Astrocyte of the cerebellum (primary cell): ENCODE measurements at regions not wholly inside any gene's neighbourhood (a gene's known extent, or its start where the extent isn't known, plus 50 kb on each side); places are given as distances from the start of the nearest gene placed in this dataset.

Source experiments
- DNase-seq: peaks from one replicate; pipeline ENCODE4 v3.0.0-alpha.2; 2011; ENCODE audit warnings: low read depth
- H3K4me3 ChIP-seq: 2 replicates; pipeline ENCODE4 v1.5.1; 2011; ENCODE audit warnings: mild to moderate bottlenecking, low read depth, low read length, moderate library complexity
- in situ Hi-C: cut with HindIII; loops from 2 replicates; pipeline ENCODE4 v1.10.0; 2017; ENCODE audit warnings: low sequenced_read_pairs
- TF ChIP-seq, protein P1 (sequence below): IDR thresholded peaks from 2 replicates; pipeline ENCODE4 v1.5.1; 2012; ENCODE audit warnings: low read length, low read depth, moderate library complexity, mild to moderate bottlenecking; ENCODE audit errors: missing control alignments

DNA sequence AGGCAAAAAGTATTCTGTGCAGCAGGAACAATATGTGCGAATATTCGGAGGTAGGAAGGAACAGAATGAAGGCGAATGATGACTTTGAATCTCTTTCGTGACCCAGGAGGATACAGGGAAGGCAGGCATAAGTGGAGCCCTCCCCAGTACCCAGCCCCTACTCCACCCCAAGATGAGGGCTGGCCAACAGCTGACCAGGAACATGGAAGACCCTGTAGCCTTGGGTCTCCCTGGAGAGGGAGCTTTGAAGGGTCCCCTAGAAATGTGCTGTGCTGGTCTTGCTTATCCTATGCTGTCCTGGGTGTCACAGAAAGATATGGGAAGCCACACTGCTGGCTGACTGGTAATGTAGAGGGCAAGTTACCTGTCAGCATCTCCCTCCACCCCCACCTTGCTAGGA, 113.7 kb upstream of the NCAM1 start:
- in situ Hi-C loops: no loop called here
- no peak for DNase-seq
- TF ChIP-seq, protein P1, sequence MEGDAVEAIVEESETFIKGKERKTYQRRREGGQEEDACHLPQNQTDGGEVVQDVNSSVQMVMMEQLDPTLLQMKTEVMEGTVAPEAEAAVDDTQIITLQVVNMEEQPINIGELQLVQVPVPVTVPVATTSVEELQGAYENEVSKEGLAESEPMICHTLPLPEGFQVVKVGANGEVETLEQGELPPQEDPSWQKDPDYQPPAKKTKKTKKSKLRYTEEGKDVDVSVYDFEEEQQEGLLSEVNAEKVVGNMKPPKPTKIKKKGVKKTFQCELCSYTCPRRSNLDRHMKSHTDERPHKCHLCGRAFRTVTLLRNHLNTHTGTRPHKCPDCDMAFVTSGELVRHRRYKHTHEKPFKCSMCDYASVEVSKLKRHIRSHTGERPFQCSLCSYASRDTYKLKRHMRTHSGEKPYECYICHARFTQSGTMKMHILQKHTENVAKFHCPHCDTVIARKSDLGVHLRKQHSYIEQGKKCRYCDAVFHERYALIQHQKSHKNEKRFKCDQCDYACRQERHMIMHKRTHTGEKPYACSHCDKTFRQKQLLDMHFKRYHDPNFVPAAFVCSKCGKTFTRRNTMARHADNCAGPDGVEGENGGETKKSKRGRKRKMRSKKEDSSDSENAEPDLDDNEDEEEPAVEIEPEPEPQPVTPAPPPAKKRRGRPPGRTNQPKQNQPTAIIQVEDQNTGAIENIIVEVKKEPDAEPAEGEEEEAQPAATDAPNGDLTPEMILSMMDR: no peak

DNA sequence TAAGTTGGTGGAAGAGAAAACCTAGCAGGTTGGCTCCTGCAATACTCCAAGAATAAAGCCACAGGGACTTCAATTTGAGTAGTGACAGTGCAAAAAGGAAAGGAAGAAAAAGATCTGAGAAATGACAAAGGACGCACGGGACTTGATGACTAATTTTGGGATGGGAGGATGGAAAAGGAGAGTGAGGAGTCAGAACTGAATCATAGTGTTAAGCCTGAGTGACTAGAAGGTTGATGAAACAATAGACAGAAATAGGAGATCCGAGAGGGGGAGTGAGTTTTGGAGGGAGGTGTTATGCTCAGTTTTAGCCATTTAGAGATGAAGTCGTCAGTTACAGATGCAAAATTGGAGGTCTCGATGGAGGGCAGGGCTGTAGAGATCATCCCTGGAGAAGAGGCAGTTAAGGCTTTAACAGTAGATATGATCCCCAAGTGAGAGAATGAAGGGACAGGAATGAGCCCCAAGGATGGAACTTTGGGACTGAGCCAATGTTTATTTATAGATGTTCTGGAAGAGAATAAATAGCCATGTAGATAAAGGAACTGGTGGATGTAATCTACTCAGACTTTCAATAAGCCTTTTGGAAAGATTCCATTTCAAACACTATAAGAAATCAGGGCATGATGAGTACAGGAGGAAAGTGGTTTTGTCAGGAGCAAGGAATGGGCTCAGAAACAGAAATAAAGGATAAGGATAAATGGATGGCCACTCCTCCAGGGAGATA, 108.9 kb upstream of the NCAM1 start:
- DNase-seq: no peak
- in situ Hi-C loops: no loop called here
- TF ChIP-seq, protein P1: no peak

More for the DNA sequence above, 113.7 kb upstream of the NCAM1 start:
- no peak overlapping the region for H3K4me3 ChIP-seq

DNA sequence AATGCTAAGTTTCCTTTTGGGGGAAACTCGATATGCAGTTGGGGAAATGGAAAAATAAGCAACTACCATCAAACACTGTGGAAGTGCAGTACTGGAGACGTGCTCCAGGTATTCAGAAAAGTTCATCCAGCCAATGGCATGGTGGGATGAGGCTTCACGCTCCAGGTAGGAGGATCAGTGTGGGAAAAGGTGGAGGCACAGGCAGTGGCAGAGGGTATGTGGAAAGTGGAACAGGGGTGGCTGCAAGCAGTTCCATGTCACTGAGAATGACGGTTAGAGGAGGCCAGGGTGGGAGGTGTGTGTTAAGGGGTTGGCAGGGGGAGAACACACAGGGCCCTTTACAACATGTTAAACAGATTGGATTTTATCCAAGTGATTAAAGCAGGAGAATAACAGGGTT, 105.1 kb upstream of the NCAM1 start:
- TF ChIP-seq, protein P1: no peak
- no peak for DNase-seq
- in situ Hi-C loops: no loop called here
- H3K4me3 ChIP-seq: no peak overlapping the region

More for the DNA sequence above, 108.9 kb upstream of the NCAM1 start:
- H3K4me3 ChIP-seq: no peak overlapping the region

DNA sequence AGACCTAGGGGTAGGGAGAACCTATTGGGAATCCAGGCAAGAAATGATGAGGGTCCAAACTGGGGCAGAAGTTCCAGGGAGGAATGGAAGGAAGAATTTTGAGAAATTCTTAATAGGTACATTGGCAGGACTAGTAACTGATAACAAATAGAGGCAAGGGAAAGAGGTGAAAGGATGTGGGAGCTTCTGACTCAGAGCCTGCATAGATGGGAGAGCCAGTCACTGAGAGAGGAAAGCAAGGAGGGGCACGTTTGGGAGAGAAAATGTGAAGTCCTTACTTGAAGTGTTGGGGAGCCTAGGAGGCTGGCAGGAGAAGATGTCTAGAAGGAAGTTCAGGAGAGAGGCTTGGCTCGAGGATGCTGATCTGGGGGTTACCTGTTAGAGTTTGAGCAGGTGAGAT, 104.6 kb upstream of the NCAM1 start:
- no peak overlapping the region for H3K4me3 ChIP-seq
- TF ChIP-seq, protein P1: no peak
- DNase-seq: no peak
- in situ Hi-C loops: no loop called here

DNA sequence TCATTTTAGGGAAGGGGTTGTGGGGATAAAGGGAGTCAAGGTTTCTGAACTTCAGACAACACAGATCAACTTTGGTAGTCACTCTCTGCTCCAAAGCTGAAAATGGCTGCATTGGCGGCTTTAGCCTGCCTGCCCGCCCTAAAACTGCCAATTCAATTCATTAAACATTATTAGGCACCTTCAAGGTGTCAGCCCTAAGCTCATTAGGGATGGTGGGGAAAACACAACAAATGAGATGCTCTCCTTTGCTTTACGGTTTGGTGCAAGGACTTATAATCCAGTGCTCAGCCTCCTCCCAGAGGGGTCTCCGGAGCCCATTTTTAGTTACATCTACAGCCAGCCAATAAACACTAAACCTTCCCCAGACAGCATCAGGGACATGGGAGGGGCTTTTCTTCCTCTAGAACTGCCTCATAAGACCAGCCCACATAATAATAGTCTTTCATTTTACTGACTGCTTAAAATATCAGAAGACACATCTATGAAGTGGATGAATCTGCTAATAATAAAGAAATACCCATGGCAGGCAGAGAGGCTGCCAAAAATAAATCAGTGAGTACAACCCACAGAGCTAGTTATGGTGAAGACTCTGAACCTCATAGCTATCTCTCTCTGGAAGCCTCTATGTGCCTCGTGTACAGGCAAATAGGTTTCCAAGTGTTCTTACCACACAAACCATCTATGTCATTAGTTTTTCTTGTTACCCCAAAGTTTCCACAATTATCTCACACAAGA, 102.8 kb upstream of the NCAM1 start:
- TF ChIP-seq, protein P1: no peak
- H3K4me3 ChIP-seq: no peak overlapping the region
- DNase-seq: no peak
- in situ Hi-C loops: no loop called here

DNA sequence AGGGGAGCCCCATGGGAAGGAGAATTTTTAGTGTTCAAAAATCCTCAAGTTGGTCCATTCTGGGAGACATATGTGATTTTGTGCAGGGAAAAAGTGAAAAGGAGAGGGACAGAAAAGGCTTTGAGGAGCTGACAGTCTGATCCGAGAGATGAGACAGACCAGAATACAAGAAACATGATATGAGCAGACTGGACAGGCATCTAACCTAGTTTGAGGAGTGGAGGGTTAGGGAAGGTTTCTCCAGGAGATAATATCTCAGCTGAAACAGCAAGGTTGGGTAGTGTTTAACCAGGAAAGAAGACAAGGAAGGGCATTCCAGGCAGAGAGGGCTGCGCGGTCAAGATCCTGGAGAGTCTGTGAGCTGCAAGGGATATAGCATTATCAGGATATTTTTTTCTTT, 101.4 kb upstream of the NCAM1 start:
- TF ChIP-seq, protein P1: no peak
- no peak for DNase-seq
- in situ Hi-C loops: no loop called here
- no peak overlapping the region for H3K4me3 ChIP-seq
